Skeletal muscle satellite cell (primary cell): ENCODE measurements at regions not wholly inside any gene's neighbourhood (a gene's known extent, or its start where the extent isn't known, plus 50 kb on each side); places are given as distances from the start of the nearest gene placed in this dataset.
A peak's percentile ranks its signal among the peaks of the same experiment; 100 is the strongest.
"Not testable (repeated sequence)": the region's sequence is repeated elsewhere in the genome, so short reads cannot be mapped to it uniquely, and the experiment has no call there.

Experiments
- H3K27me3 ChIP-seq: 2 replicates; pipeline ENCODE4 v1.7.0; 2013; ENCODE audit warnings: low read length; ENCODE audit not compliant: control insufficient read depth, insufficient read depth
- H3K36me3 ChIP-seq: 2 replicates; pipeline ENCODE4 v1.7.0; 2013; ENCODE audit warnings: mild to moderate bottlenecking, control low read depth, low read length; ENCODE audit not compliant: insufficient read depth
- H3K4me1 ChIP-seq: 2 replicates; pipeline ENCODE4 v1.7.0; 2013; ENCODE audit warnings: low read length; ENCODE audit not compliant: control insufficient read depth, insufficient read depth
- H3K4me2 ChIP-seq: 2 replicates; pipeline ENCODE4 v1.7.0; 2013; ENCODE audit warnings: mild to moderate bottlenecking, low read length
- H3K4me3 ChIP-seq: 2 replicates; pipeline ENCODE4 v1.7.0; 2013; ENCODE audit warnings: low read length
- H3K9ac ChIP-seq: 2 replicates; pipeline ENCODE4 v1.7.0; 2013; ENCODE audit warnings: mild to moderate bottlenecking, low read depth, low read length, moderate library complexity
- H3K9me3 ChIP-seq: replicated peaks from 2 replicates; pipeline ENCODE4 v1.7.0; 2013; ENCODE audit warnings: mild to moderate bottlenecking, control low read depth, low read length

GRCh38 chr6:5896476-5897200 lies 110.1 kb downstream of the NRN1 start:
- Histone ChIP-seq H3K4me2 (no peak overlapping the region), H3K9ac (no peak overlapping the region), H3K36me3 (no peaks in the 10 kb centered on the region), H3K9me3 (no peaks in the 10 kb centered on the region), H3K27me3 (no peaks in the 10 kb centered on the region), H3K4me1 (no peaks in the 10 kb centered on the region), H3K4me3 (no peak overlapping the region)

GRCh38 chr6:5894357-5894756 lies 112.4 kb downstream of the NRN1 start:
- Histone ChIP-seq H3K4me1 (no peaks in the 10 kb centered on the region), H3K9ac (no peak overlapping the region), H3K9me3 (no peaks in the 10 kb centered on the region), H3K27me3 (no peaks in the 10 kb centered on the region), H3K36me3 (no peaks in the 10 kb centered on the region), H3K4me2 (no peak overlapping the region), H3K4me3 (no peak overlapping the region)

- Histone ChIP-seq H3K4me1 (no peaks in the 10 kb centered on the region), H3K36me3 (no peaks in the 10 kb centered on the region), H3K9me3 (no peaks in the 10 kb centered on the region), H3K27me3 (no peaks in the 10 kb centered on the region), H3K9ac (no peak overlapping the region), H3K4me3 (no peak overlapping the region), H3K4me2 (no peak overlapping the region)
Observed at GRCh38 chr6:5893295-5893694, 113.4 kb downstream of the NRN1 start.

DNA sequence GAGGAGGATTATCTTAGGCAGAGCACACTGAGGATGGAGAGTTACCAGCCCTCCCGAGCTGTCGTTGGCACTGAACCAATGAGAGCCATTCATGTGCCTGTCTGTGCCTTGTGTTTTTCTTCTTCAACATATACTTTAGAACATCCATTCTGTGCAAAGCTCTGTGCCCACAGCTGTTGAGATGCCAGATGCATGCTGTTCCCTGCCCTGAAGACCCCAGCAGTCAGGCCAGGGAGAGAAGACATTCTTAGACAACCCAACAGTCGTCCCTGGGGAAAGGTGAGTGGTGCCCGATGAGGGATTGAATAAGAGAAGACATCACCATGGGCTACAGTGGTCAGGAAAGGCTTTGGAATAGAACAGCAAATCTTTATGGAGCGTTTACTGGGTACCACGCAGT lies 114.1 kb downstream of the NRN1 start:
- Histone ChIP-seq H3K4me2 (peak overlapping the region; percentile 69), H3K9ac (no peak overlapping the region), H3K9me3 (no peaks in the 10 kb centered on the region), H3K36me3 (no peaks in the 10 kb centered on the region), H3K4me1 (no peaks in the 10 kb centered on the region), H3K4me3 (peak overlapping the region; percentile 64), H3K27me3 (no peaks in the 10 kb centered on the region)

GRCh38 chr6:5878792-5879191 lies 127.9 kb downstream of the NRN1 start:
- Histone ChIP-seq H3K4me1 (no peaks in the 10 kb centered on the region), H3K4me3 (no peak overlapping the region), H3K36me3 (no peaks in the 10 kb centered on the region), H3K27me3 (no peaks in the 10 kb centered on the region), H3K4me2 (no peak overlapping the region), H3K9me3 (no peaks in the 10 kb centered on the region), H3K9ac (no peak overlapping the region)

- H3K27me3 ChIP-seq = no peaks in the 10 kb centered on the region
- H3K9ac ChIP-seq = no peak overlapping the region
- H3K4me3 ChIP-seq = no peak overlapping the region
- no peak overlapping the region for H3K4me2 ChIP-seq
- no peaks in the 10 kb centered on the region for H3K9me3 ChIP-seq
- H3K36me3 ChIP-seq = no peaks in the 10 kb centered on the region
- no peaks in the 10 kb centered on the region for H3K4me1 ChIP-seq
Observed at GRCh38 chr6:5876076-5876475, 130.6 kb downstream of the NRN1 start.

DNA sequence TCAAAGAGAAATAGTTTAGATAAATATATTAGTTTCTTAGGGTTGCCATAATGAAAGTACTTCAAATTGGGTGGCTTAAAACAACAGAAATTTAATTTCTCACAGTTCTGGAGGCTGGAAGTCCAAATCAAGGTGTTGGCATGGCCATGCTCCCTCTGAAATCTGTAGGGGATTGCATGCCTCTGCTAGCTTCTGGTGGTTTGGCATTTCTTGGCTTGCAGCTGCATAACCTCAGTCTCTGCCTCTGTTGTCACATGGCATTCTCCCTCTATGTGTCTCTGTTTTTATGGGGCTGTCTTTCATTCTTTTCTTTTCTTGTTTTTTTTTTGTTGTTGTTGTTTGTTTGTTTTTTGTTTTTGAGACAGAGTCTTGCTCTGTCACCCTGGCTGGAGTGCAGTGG lies 132.7 kb downstream of the NRN1 start:
- not testable (repeated sequence) for H3K4me2 ChIP-seq, H3K9ac ChIP-seq, H3K4me3 ChIP-seq, H3K36me3 ChIP-seq, H3K27me3 ChIP-seq, H3K4me1 ChIP-seq, H3K9me3 ChIP-seq

DNA sequence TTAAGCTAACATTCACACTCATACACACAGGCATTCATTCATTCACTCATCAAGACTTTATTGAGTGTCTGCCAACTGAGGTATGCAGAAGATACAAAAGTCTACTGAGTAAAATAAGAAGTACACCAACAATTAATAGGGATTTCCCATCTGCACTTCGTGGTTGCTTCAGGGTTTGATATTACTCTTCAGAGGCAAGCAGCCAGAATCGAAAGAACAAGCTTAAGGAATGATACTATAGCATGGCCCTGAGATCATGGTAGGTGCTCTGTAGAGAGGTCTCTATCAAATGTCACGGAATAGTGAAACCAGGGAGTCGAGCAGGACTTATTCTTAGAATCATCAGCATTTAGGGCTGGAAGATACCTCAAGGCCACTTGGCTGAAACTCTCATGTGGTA lies 135.4 kb downstream of the NRN1 start:
- Histone ChIP-seq H3K9me3 (no peaks in the 10 kb centered on the region), H3K27me3 (no peaks in the 10 kb centered on the region), H3K9ac (no peak overlapping the region), H3K36me3 (no peaks in the 10 kb centered on the region), H3K4me2 (no peak overlapping the region), H3K4me1 (no peaks in the 10 kb centered on the region), H3K4me3 (no peak overlapping the region)

DNA sequence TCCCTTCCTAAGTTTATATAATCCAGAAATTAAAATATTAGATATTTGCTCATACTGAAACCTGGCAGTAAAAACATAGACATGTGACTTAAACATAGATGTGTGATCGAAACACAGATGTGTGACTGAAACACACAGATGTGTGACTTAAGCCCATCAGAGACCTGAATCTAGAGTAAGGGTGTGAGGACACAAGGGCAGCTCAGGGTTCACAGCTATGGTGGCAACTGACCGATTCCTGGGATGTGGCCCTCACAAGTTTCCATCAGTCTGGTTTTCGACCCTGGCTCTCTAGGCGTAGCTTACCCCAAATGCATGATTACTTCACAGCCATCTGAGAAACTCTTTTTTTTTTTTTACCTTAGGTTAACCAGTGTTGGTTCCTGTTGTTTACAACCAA lies 137.0 kb downstream of the NRN1 start:
- Histone ChIP-seq H3K36me3 (no peaks in the 10 kb centered on the region), H3K9me3 (no peaks in the 10 kb centered on the region), H3K4me1 (no peaks in the 10 kb centered on the region), H3K27me3 (no peaks in the 10 kb centered on the region), H3K4me2 (no peak overlapping the region), H3K9ac (no peak overlapping the region), H3K4me3 (no peak overlapping the region)

GRCh38 chr6:5869261-5869660 lies 137.5 kb downstream of the NRN1 start:
- no peak overlapping the region for H3K9ac ChIP-seq
- no peaks in the 10 kb centered on the region for H3K27me3 ChIP-seq
- no peaks in the 10 kb centered on the region for H3K4me1 ChIP-seq
- no peaks in the 10 kb centered on the region for H3K9me3 ChIP-seq
- H3K36me3 ChIP-seq = no peaks in the 10 kb centered on the region
- H3K4me3 ChIP-seq = no peak overlapping the region
- H3K4me2 ChIP-seq = no peak overlapping the region

GRCh38 chr6:5866547-5867051 lies 140.1 kb downstream of the NRN1 start:
- H3K9ac ChIP-seq = no peak overlapping the region
- no peaks in the 10 kb centered on the region for H3K36me3 ChIP-seq
- H3K4me3 ChIP-seq = no peak overlapping the region

GRCh38 chr6:5865506-5866031 lies 141.2 kb downstream of the NRN1 start:
- H3K36me3 ChIP-seq = no peaks in the 10 kb centered on the region
- no peak overlapping the region for H3K4me3 ChIP-seq
- no peak overlapping the region for H3K9ac ChIP-seq
- no peaks in the 10 kb centered on the region for H3K9me3 ChIP-seq
- H3K4me1 ChIP-seq = no peaks in the 10 kb centered on the region
- H3K27me3 ChIP-seq = peaks cover 4% of the 10 kb centered on the region
- no peak overlapping the region for H3K4me2 ChIP-seq

More at GRCh38 chr6:5866547-5867051, 140.1 kb downstream of the NRN1 start:
- H3K9me3 ChIP-seq = no peaks in the 10 kb centered on the region
- H3K27me3 ChIP-seq = peaks cover 4% of the 10 kb centered on the region
- peak overlapping the region; percentile 46 for H3K4me2 ChIP-seq
- H3K4me1 ChIP-seq = no peaks in the 10 kb centered on the region
